Sigmoid colon (tissue), 6 donors: ENCODE measurements at regions not wholly inside any gene's neighbourhood (a gene's known extent, or its start where the extent isn't known, plus 50 kb on each side); places are given as distances from the start of the nearest gene placed in this dataset.
A peak's percentile ranks its signal among the peaks of the same experiment; 100 is the strongest.

Experiments used
- DNase-seq: peaks from one replicate; pipeline ENCODE4 v3.0.0-alpha.2; 2019
- H3K27ac ChIP-seq, 4 donors: fragments of 200-600 bp; sonication (generic); one replicate each; pipeline ENCODE4 v1.5.1; 2016 to 2019; ENCODE audit warnings: mild to moderate bottlenecking in 1 of 4
- H3K27me3 ChIP-seq, 3 donors: fragments of 200-600 bp; sonication (generic); one replicate each; pipeline ENCODE4 v1.5.1; 2019; ENCODE audit warnings: mild to moderate bottlenecking in 1 of 3
- H3K36me3 ChIP-seq, 4 donors: fragments of 200-600 bp; sonication (generic); one replicate each; pipeline ENCODE4 v1.5.1; 2016 to 2019
- H3K4me1 ChIP-seq, 4 donors: fragments of 200-600 bp; sonication (generic); one replicate each; pipeline ENCODE4 v1.5.1; 2017 to 2019
- H3K4me3 ChIP-seq, 4 donors: fragments of 200-600 bp; sonication (generic); one replicate each; pipeline ENCODE4 v1.5.1; 2017 to 2019; ENCODE audit warnings: mild to moderate bottlenecking in 2 of 4, moderate library complexity in 1 of 4
- H3K9me3 ChIP-seq, 4 donors: fragments of 200-600 bp in 3 of 4; sonication (generic) in 3 of 4; one replicate each; pipeline versions ENCODE4 v1.5.1 to v1.6.1; 2013 to 2019
- EP300 ChIP-seq, 4 donors: sonication (generic); formaldehyde crosslinking; IDR thresholded peaks; one replicate each; pipeline ENCODE4 v1.6.1; 2017; ENCODE audit warnings: antibody characterized with exemption in 4 of 4
- POLR2A ChIP-seq, 2 donors: fragments of 450-650 bp; IDR thresholded peaks; one replicate each; pipeline ENCODE4 v1.6.1; 2016; ENCODE audit warnings: antibody characterized with exemption in 2 of 2, mild to moderate bottlenecking in 2 of 2, moderate library complexity in 2 of 2
- POLR2AphosphoS5 ChIP-seq, 4 donors: sonication (generic); formaldehyde crosslinking; IDR thresholded peaks; one replicate each; pipeline ENCODE4 v1.6.1; 2017; ENCODE audit warnings: antibody characterized with exemption in 4 of 4
- WGBS, 2 donors: extraction: QIAGEN DNeasy Blood & Tissue Kit; methylation state at CpG; one replicate each; pipeline ENCODE4 v1.1.7; 2013; 5-methylcytosine and 5-hydroxymethylcytosine counted together
- intact Hi-C: fragments of 100-400 bp; cut with DNase I; formaldehyde crosslinking; loops from one replicate; pipeline ENCODE4 v1.15.1; 2023
- TF ChIP-seq, protein P1 (sequence below), 4 experiments: fragments of 450-650 bp in 3 of 4; fragments of 200-600 bp in 1 of 4; IDR thresholded peaks; one replicate each; pipeline ENCODE4 v1.5.1; 2016 to 2019; ENCODE audit warnings: antibody characterized with exemption in 4 of 4, mild to moderate bottlenecking in 3 of 4, moderate library complexity in 2 of 4
- donor health status: healthy with polysubstance abuse.
- donor health status: healthy.

DNA sequence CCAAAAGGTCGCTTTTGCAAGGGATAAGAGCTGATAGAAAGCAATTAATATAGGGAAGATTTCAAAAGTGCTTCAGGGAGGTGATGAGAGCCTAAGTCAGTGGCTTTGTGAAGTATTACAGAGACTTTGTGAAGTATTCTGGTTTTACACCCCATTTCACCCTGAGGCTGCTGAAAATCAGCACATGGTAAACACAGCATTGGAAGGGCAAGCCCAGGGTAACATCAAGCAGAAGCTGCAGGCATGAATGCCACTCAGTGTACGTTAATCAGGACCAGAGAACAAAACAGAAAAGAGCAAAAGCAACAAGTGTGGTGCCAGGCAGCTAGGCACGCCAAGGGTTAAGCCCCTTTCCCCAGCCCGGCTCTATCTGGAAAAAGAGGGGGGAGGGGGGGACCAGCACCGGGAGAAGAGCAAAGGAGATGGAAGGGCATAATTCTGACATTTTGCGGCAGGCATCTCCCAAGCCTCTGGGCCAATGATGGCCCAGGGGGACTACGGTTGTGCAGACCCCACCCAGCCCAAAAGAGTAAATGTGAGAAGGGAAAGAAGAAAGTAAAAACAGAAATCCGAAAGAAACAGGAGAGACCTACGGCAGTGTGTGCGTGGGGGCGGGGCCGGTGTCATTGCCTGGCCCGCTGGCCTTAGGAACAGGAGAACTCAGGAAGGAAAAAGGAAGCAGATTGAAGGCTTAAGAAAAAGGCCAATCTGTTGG, 58.9 kb downstream of the DHRS2 start:
- H3K27ac ChIP-seq: peak overlapping the region in 1 of 4 donors; percentile 13
- 12 to 23% methylated on average over 13 of the region's 13 CpGs for WGBS, 2 donors
- intact Hi-C loops: no loop called here

DNA sequence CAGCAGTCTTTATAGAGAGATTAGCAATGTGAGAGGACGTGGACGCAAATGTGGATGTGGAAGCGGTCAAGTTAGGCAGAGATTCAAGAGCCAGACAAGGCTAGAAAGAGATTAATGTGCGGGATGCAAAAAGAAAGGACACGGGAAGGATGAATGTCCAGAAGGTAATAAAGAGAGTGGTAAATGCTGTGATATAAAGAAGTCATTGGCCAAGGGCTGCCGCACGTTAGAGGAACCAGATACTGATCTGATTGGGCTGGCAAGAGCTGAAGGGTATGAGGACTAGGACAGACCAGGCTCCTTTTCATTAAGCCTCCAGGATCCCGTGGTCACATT, 59.5 kb downstream of the DHRS2 start:
- Histone ChIP-seq H3K27ac (peak overlapping the region in 1 of 4 donors; percentile 13), H3K4me1 (peaks cover 4 to 24% (median 21%) of the 10 kb centered on the region in 4 donors), H3K9me3 (no peaks in the 10 kb centered on the region), H3K4me3 (peak overlapping the region in 3 of 4 donors; percentile 38 to 41 (median 39)), H3K36me3 (no peaks in the 10 kb centered on the region), H3K27me3 (no peaks in the 10 kb centered on the region)
- no peak for DNase-seq
- TF ChIP-seq EP300 (IDR thresholded peaks at IDR 0.05) (no peak), POLR2AphosphoS5 (IDR thresholded peaks at IDR 0.05) (no peak), POLR2A (IDR thresholded peaks at IDR 0.05) (no peak)
- TF ChIP-seq, protein P1, sequence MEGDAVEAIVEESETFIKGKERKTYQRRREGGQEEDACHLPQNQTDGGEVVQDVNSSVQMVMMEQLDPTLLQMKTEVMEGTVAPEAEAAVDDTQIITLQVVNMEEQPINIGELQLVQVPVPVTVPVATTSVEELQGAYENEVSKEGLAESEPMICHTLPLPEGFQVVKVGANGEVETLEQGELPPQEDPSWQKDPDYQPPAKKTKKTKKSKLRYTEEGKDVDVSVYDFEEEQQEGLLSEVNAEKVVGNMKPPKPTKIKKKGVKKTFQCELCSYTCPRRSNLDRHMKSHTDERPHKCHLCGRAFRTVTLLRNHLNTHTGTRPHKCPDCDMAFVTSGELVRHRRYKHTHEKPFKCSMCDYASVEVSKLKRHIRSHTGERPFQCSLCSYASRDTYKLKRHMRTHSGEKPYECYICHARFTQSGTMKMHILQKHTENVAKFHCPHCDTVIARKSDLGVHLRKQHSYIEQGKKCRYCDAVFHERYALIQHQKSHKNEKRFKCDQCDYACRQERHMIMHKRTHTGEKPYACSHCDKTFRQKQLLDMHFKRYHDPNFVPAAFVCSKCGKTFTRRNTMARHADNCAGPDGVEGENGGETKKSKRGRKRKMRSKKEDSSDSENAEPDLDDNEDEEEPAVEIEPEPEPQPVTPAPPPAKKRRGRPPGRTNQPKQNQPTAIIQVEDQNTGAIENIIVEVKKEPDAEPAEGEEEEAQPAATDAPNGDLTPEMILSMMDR (IDR thresholded peaks at IDR 0.05): no peak
- intact Hi-C loops: no loop called here
- 16 to 43% methylated on average over 8 of the region's 8 CpGs for WGBS, 2 donors

More for the DNA sequence above, 58.9 kb downstream of the DHRS2 start:
- Histone ChIP-seq H3K4me3 (peak overlapping the region; percentile 22 to 41 (median 38)), H3K36me3 (no peaks in the 10 kb centered on the region), H3K4me1 (peaks cover 4 to 24% (median 21%) of the 10 kb centered on the region in 4 donors), H3K27me3 (no peaks in the 10 kb centered on the region), H3K9me3 (no peaks in the 10 kb centered on the region)
- no peak for DNase-seq
- TF ChIP-seq, protein P1 (IDR thresholded peaks at IDR 0.05): no peak
- TF ChIP-seq EP300 (IDR thresholded peaks at IDR 0.05) (no peak), POLR2AphosphoS5 (IDR thresholded peaks at IDR 0.05) (no peak), POLR2A (IDR thresholded peaks at IDR 0.05) (no peak)

DNA sequence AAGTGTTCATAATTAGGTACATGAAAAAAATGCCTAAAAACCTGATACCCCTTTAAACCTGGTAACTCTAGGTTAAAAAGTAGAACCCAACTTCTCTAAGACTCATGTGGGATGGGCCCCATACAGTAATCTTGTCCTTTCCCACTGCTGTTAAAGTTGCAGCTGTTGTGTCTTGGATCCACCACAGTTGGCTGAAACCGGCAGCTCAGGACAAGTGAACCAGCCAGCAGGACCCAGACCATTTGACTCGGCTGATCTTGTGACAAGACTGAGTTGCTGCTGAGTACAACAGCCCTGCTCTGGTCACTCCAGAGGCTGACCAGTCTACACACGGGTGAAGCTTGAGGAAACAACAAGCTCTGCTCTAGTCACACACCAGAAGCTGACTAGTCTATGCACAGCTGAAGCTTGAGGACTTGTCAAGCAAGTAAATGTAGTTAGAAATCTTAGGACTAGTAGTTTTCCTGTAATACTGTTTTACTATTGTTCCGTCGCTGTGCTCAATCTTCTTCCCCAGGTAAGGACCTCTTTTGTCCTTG, 60.6 kb downstream of the DHRS2 start:
- TF ChIP-seq POLR2A (IDR thresholded peaks at IDR 0.05) (no peak), EP300 (IDR thresholded peaks at IDR 0.05) (no peak), POLR2AphosphoS5 (IDR thresholded peaks at IDR 0.05) (no peak)
- TF ChIP-seq, protein P1 (IDR thresholded peaks at IDR 0.05): no peak
- H3K4me3 ChIP-seq: no peak overlapping the region
- no peaks in the 10 kb centered on the region for H3K27me3 ChIP-seq
- intact Hi-C loops: no loop called here
- H3K36me3 ChIP-seq: no peaks in the 10 kb centered on the region
- WGBS, 2 donors: 83 to 92% methylated on average over 5 of the region's 5 CpGs
- no peaks in the 10 kb centered on the region for H3K9me3 ChIP-seq
- no peak overlapping the region for H3K27ac ChIP-seq
- H3K4me1 ChIP-seq: peaks cover 4 to 24% (median 21%) of the 10 kb centered on the region in 4 donors
- DNase-seq: no peak

DNA sequence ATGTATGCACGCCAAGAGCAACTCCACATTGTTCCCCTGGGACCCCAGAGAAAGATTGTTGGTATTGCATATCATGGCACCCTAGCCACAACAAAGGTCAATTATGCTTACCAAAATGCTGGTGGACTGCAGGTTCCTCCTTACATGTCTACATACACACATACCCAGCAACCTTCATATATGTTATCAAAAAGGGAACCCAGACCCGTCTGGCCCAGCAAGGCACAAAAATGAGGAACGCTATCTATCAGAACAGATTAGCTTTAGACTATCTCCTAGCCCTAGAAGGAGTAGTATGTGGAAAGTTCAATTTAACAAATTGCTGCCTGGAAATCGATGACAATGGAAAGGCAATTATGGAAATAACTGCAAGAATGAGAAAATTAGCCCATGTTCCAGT, 61.5 kb downstream of the DHRS2 start:
- Histone ChIP-seq H3K4me1 (peaks cover 4 to 24% (median 21%) of the 10 kb centered on the region in 4 donors), H3K9me3 (no peaks in the 10 kb centered on the region), H3K27me3 (no peaks in the 10 kb centered on the region), H3K4me3 (no peak overlapping the region), H3K27ac (no peak overlapping the region), H3K36me3 (no peaks in the 10 kb centered on the region)
- TF ChIP-seq EP300 (IDR thresholded peaks at IDR 0.05) (no peak), POLR2A (IDR thresholded peaks at IDR 0.05) (no peak), POLR2AphosphoS5 (IDR thresholded peaks at IDR 0.05) (no peak)
- TF ChIP-seq, protein P1 (IDR thresholded peaks at IDR 0.05): no peak
- DNase-seq: no peak
- 79 to 90% methylated on average over 4 of the region's 4 CpGs for WGBS, 2 donors
- intact Hi-C loops: no loop called here
